B cell (primary cell): ENCODE measurements at regions not wholly inside any gene's neighbourhood (a gene's known extent, or its start where the extent isn't known, plus 50 kb on each side); places are given as distances from the start of the nearest gene placed in this dataset.

ENCODE experiments used
- CTCF ChIP-seq: fragments of 200-600 bp; IDR thresholded peaks from one replicate; pipeline ENCODE4 v1.8.0; 2022; ENCODE audit warnings: antibody characterized with exemption, mild to moderate bottlenecking
- EZH2 ChIP-seq: IDR thresholded peaks from 2 replicates; pipeline ENCODE4 v1.6.1; 2012; ENCODE audit warnings: borderline replicate concordance, low read depth, mild to moderate bottlenecking, moderate library complexity, low read length; ENCODE audit not compliant: insufficient read depth, poor library complexity, severe bottlenecking

- TF ChIP-seq CTCF (no peak), EZH2 (no peak)
Observed at GRCh38 chrY:15624370-15624769, 1100.0 kb downstream of the NLGN4Y start.
